ENCODE measurements at regions not wholly inside any gene's neighbourhood (a gene's known extent, or its start where the extent isn't known, plus 50 kb on each side); places are given as distances from the start of the nearest gene placed in this dataset.

DNA sequence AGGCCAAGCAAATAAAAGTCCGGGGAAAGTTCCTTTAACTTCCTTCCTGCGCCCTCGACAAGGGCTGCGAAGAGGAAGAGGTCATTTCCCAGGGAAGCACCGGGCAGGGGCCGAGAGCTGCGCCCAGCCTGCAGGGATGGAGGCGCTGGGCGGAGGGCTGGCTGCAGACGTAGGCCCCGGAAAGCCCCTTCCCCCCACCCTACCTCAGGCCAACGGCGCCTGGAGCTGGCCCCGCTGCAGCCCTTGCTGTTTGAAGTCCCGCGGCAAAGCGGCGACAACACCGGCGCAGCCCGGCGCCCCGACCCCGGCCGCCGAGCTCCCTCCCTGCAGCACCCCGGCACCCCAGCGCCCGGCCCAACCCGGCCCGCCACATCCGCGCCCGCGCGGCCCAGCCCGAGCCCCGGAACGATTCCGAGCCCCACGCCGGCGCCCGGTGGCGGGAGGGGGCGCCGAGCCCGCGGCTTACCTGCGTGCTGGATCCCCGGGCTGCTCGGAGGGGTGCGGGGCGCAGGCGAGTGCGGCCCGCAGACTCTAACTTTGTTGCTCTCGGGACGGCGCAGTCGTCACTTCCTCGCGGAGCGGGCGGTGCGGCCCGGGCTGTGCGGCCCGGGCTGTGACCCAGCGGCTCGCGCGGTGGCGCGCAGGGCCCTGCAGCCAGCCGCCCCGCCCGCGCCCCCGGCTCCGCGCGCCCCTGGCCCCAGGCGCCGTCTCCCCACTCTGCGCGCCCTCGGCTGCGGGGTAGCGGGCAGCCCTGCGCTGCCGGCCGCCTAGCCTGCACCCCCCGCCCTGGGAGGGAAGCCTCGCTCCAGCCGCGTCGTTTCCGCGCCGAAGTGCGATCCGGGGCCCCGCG is 64.8 kb upstream of the PTGR2 start:
- no peak for TF ChIP-seq CTCF (IDR thresholded peaks at IDR 0.05)
- peak; percentile 62 for TF ChIP-seq POLR2AphosphoS5 (IDR thresholded peaks at IDR 0.05)
- TF ChIP-seq EP300 (IDR thresholded peaks at IDR 0.05) = no peak
- TF ChIP-seq POLR2A (IDR thresholded peaks at IDR 0.05) = peak; percentile 71 to 92
